NCI-H2107 treated with DMSO at 0.1 percent for 48 hours (cell line): ENCODE measurements at regions not wholly inside any gene's neighbourhood (a gene's known extent, or its start where the extent isn't known, plus 50 kb on each side); places are given as distances from the start of the nearest gene placed in this dataset.

Experiments used
- DNase-seq: peaks from one replicate; lab custom pipeline; 2025; ENCODE audit not compliant: unreplicated experiment; lab: John Stamatoyannopoulos, UW

DNA sequence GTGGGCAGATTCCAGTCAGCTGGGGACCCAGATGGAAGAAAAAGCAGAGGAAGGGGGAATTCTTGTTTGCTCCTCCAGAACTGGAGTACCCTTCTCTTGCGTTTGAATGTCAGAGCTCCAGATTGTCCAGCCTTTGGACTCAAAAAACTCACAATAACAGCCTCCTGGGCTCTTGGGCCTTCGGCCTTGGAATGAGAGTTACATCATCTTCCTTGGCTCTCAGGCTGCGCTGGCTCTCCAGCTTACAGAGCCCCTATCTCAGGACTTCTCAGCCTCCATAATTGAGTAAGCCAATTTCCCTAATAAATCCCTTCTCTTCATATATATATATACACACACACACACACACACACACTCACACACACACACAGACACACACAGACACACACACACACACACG, 1215.7 kb upstream of the SLC10A2 start:
- DNase-seq: no peak

DNA sequence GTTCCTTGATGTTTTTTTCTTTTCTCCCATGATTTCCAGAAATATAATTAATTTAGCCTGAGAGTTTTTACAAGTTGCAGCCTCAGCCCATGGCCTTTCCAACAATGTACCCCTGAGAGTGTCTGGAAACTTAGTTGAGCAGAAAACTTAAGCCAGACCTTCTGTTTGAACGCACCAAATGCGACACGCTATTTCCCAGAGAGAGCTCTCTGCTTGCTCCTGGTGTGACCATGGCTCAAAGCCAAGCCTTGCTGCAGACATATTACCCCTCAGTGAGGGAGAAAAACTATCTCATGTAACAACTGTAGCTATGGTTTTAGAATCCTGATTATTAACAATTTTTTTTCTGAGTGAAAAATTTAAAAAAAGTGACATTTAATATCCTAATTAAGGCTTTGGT, 1204.5 kb upstream of the SLC10A2 start:
- no peak for DNase-seq

- no peak for DNase-seq
Observed at GRCh38 chr13:104267206-104267811, 1201.1 kb upstream of the SLC10A2 start.

DNA sequence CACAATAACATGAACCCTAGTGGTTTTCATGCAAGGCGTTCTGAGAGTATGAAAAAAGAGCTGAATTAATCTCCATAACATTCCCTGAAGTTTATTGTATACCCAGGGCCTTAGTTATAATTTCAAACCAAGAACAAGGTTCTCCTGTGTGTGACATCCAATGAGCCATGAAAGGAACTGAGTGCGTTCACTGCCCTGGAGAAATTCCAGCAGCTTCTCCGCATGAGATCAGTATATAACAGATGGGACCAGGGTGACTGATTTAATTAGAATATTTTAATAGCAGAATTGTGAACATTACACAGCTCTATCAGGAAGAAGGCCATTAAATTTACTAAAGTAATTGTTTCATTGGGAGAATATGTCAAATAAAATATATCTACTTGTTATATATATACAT, 1190.5 kb upstream of the SLC10A2 start:
- DNase-seq: no peak

DNA sequence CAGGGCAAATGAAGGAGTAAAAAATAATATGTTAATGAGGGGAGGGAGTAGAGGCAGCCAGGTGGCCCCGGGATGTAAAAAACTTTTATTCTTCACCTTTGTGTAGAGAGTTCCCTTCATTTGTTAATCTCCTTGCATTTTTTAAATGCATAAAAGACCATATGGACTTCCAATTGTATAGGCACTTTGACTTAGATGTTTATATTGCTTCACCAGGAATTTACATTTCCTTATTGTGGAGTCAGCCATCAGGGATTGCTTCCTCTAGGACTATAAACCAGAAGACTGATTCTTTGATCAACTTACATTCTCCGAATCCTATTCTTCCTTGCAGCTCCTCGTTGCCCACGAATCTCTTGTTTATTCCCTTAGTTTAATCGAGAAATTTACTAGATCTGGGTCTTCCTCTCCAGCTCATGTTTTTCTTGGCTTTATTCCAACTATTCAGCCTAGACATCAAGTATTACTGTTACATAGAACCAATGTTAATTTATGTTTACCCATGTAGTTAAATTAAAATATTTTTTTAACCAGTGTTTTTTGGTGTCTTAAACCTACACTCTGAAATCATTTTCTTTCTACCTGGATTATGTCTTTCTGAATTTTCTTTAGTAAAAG, 1187.0 kb upstream of the SLC10A2 start:
- no peak for DNase-seq

DNA sequence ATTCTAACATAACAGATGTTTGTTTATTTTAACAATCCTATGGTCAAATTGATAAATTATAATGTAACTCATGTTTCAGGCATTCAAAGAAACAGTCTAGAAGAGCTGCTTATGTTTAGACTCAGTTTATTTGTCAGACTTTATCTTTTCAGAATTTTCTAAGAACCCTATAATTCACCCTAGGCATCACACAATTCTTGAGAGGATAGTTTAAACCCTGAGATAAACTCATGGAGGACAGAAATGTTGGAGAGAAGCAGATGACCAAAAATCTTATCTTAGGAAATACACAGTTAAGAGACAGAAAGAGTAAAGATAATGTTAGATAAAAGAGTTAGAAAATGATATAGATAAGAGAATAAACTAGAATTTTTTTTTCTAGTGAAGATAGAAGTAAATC, 1185.7 kb upstream of the SLC10A2 start:
- no peak for DNase-seq

DNA sequence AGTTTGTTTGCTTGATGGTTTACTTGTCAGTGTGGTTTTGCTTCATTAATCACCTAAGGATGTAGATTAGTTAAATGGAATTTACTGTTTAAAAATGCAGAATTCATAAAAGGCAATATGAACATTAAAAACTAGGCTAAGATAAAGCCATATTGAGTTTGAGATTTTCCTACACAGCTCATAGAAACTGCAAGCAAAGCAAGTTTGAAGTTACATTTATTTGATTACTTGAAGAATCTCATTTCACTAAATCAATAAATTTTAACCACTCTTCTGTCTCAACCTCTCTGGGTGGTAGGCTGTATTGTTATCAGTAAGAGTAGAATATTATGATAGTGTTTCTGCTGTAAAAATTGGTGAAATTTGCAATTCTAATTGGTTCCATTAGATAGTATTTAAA, 1180.7 kb upstream of the SLC10A2 start:
- no peak for DNase-seq

DNA sequence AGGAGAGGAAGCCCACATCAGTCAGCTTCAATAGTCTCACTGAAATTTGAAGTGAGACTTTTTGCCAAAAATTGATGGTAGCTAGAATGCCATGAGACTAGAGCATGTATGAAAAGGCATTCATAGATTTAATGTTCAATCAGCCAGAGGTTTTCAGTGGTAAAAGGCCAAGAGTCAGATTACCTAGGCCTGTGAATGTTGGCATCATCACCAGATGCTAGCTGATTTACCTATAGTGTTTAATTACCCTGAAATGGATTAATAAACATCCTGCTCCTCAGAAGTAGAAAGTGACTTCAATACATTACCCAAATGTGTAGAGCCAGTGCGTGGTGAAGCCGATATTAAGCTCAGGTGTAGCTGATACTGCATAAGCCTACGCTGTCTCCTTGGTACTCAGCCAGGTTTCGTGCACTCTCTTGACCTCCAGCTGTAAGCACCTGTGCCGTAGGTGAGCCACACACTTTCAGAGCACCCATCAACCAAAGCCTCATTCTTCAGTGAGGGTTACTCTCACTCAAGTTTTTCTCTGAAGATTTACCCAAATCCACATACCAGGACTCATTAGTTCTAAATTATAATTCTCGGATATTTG, 1140.3 kb upstream of the SLC10A2 start:
- no peak for DNase-seq

DNA sequence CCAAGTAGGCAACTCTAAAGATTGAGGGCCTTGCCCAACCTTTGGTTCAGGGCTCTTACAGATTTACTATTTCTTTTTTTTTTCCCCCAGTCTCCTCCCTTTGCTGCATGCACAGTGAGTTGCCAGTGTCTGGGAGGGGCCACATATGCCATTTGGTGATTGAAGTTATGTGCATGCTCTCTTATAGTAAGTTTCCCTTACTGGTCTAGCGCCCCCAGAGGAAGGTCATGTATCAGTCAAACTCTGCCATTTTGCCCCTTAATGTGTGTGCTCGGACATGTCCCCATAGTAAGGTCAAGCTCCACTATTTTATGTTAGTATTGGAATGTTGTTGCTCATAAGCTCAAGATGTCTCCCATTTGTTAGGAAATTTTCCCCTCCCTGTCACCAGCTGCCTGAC, 1138.0 kb upstream of the SLC10A2 start:
- DNase-seq: no peak

- DNase-seq: no peak
Observed at GRCh38 chr13:104198801-104199200, 1132.6 kb upstream of the SLC10A2 start.

DNA sequence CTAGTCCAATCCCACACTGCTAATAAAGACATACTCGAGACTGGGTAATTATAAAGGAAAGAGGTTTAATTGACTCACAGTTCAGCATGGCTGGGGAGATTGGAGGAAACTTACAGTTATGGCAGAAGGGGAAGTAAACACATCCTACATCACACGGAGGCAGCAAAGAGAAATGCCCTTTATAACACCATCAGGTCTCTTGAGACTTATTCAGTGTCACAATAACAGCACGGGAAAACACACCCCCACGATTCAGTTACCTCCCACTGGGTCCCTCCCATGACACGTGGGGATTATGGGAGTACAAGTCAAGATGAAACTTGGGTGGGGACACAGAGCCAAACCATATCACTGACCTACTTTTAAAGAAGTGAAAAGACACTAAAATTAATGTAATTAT, 1130.4 kb upstream of the SLC10A2 start:
- no peak for DNase-seq

DNA sequence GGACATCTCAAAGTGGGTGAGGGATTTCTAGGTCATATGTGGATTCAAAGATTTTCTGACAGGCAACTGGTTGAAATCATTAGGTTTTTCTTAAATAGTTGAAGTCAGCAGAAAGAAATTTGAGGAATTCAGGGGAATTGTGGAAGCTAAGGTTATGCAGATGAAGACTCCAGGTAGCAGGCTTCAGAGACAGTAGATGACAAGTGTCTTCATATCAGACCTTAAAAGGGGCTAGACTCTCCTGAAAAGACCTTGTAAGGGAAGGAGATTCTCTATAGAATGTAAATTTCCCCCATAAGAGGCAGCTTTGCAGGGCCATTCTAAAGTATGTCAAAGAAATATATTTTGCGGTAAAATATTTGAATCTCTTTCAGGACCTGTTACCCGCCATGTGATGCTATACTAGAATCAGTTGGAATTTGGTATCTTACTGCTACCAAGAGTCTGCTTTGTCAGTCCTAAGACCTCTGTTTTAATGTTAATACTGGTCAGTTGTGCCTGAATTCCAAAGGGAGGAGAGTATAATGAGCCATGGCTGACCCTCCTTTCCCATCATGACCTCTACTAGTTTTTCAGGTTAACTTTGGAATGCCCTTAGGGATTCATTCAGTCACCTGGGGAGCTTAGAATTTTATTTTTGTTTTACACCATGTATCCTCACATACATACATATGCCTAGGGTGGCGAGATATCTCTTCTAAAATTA, 1115.5 kb upstream of the SLC10A2 start:
- no peak for DNase-seq

GRCh38 chr13:104170980-104171555, 1104.9 kb upstream of the SLC10A2 start:
- no peak for DNase-seq

GRCh38 chr13:104163866-104164630, 1097.8 kb upstream of the SLC10A2 start:
- no peak for DNase-seq

- no peak for DNase-seq
Observed at GRCh38 chr13:104160536-104160935, 1094.3 kb upstream of the SLC10A2 start.

- DNase-seq: no peak
Observed at GRCh38 chr13:104143760-104144416, 1077.7 kb upstream of the SLC10A2 start.

GRCh38 chr13:104140552-104140951, 1074.3 kb upstream of the SLC10A2 start:
- DNase-seq: no peak

- no peak for DNase-seq
Observed at GRCh38 chr13:104137416-104137815, 1071.2 kb upstream of the SLC10A2 start.

DNA sequence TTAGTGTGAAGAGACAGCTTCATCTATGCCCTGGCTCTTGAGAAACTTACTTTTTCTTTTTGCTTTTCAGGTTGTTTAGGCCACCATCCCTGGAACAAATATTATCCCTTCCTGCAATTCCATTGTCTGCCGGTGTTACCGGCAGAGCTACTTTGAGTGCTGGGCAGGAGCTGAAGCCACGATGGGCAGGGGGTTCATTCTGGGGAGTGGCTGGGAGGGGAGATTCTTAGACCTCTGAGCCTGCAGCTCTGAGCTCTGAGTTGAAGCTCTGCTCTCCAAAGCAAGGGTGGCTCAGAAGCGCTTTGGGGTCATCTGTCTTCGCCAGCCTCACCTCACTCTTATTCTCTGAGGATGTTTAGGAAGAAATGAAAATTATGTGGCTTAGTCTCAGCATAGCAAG, 1066.6 kb upstream of the SLC10A2 start:
- no peak for DNase-seq

- no peak for DNase-seq
Observed at GRCh38 chr13:104114101-104114500, 1047.9 kb upstream of the SLC10A2 start.

DNA sequence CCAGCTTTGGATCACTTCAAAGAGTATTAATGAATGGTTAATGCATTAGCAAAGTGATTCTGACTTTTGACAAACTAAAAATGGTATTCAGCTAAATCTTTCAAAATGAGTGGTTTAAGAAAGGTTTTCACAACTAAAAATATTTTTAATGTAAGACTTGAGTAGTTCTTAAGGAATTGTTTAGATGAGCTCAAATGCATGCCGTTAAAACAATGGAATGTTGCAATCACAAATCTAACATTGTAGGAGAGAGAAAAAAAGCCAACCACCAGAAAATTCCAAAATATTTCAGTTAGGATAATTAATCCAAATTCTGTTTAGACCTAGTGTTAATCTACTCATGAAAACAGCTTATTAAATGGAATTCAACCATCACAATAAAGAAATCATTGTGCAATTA, 1044.8 kb upstream of the SLC10A2 start:
- DNase-seq: no peak
